Activated naive CD8-positive, alpha-beta T cell treated with anti-CD3 and anti-CD28 coated beads, Interleukin-2, amount 50 U/mL, for 24 hours (primary cell): ENCODE measurements at regions not wholly inside any gene's neighbourhood (a gene's known extent, or its start where the extent isn't known, plus 50 kb on each side); places are given as distances from the start of the nearest gene placed in this dataset.

Experiments
- ATAC-seq: fragments of 150-1000 bp; cut with Tn5 transposase; one replicate; pipeline ENCODE4 v1.10.0; 2021
- DNase-seq: peaks from one replicate; pipeline ENCODE4 v3.0.0; 2021
- H3K27ac Mint-ChIP-seq: one replicate; pipeline ENCODE4 v1.8.0; 2021; ENCODE audit warnings: mild to moderate bottlenecking, mixed read lengths
- H3K27me3 Mint-ChIP-seq: one replicate; pipeline ENCODE4 v1.8.0; 2021; ENCODE audit warnings: mixed read lengths
- H3K36me3 Mint-ChIP-seq: one replicate; pipeline ENCODE4 v1.8.0; 2021; ENCODE audit warnings: low read depth, mixed read lengths
- H3K4me1 Mint-ChIP-seq: one replicate; pipeline ENCODE4 v1.8.0; 2021; ENCODE audit warnings: mixed read lengths
- H3K4me3 Mint-ChIP-seq: one replicate; pipeline ENCODE4 v1.8.0; 2021; ENCODE audit warnings: mild to moderate bottlenecking, moderate library complexity, mixed read lengths
- H3K9me3 Mint-ChIP-seq: one replicate; pipeline ENCODE4 v1.8.0; 2021; ENCODE audit warnings: mixed read lengths

GRCh38 chr13:111857846-111858560, 208.9 kb upstream of the SOX1 start:
- Mint-ChIP-seq H3K9me3 (no peaks in the 10 kb centered on the region), H3K4me3 (no peak overlapping the region), H3K27me3 (peaks cover 3% of the 10 kb centered on the region), H3K36me3 (no peaks in the 10 kb centered on the region), H3K27ac (no peak overlapping the region), H3K4me1 (no peaks in the 10 kb centered on the region)
- DNase-seq, result no peak
- no peak for ATAC-seq

- Mint-ChIP-seq H3K9me3 (no peaks in the 10 kb centered on the region), H3K4me3 (no peak overlapping the region), H3K27ac (no peak overlapping the region), H3K36me3 (no peaks in the 10 kb centered on the region), H3K4me1 (no peaks in the 10 kb centered on the region), H3K27me3 (peaks cover 3% of the 10 kb centered on the region)
- no peak for DNase-seq
- ATAC-seq, result no peak
Measured at GRCh38 chr13:111858571-111858970, 208.4 kb upstream of the SOX1 start.

- Mint-ChIP-seq H3K9me3 (no peaks in the 10 kb centered on the region), H3K27me3 (peaks cover 3% of the 10 kb centered on the region), H3K4me3 (no peak overlapping the region), H3K4me1 (no peaks in the 10 kb centered on the region), H3K27ac (no peak overlapping the region), H3K36me3 (no peaks in the 10 kb centered on the region)
- ATAC-seq, result no peak
- no peak for DNase-seq
Measured at GRCh38 chr13:111859354-111860230, 207.4 kb upstream of the SOX1 start.

GRCh38 chr13:111860231-111860552, 206.8 kb upstream of the SOX1 start:
- ATAC-seq, result no peak

DNA sequence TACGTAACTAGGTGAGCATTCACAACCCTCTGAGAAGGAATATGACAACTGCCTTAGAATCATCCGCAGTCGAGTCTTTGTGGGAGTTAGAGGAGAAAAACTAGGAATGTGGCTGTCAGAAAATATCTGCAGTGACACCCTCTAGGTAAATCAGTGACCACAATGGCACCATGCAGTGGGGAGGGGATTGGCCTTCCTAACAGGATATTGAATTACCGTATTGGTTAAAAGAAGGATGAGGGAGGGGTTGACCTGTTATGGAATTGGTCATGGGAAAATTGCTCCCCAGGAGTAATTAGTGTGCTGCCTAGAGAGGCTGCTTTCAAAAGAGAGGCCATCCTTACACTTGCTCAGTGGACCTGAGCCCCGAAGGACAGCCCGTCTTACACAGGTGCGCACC, 205.6 kb upstream of the SOX1 start:
- no peaks in the 10 kb centered on the region for H3K4me1 Mint-ChIP-seq
- H3K4me3 Mint-ChIP-seq, result no peak overlapping the region
- DNase-seq, result no peak
- H3K27ac Mint-ChIP-seq, result no peak overlapping the region
- no peak for ATAC-seq
- peaks cover 3% of the 10 kb centered on the region for H3K27me3 Mint-ChIP-seq
- no peaks in the 10 kb centered on the region for H3K36me3 Mint-ChIP-seq
- H3K9me3 Mint-ChIP-seq, result no peaks in the 10 kb centered on the region

More at GRCh38 chr13:111860231-111860552, 206.8 kb upstream of the SOX1 start:
- Mint-ChIP-seq H3K36me3 (no peaks in the 10 kb centered on the region), H3K4me3 (no peak overlapping the region), H3K4me1 (no peaks in the 10 kb centered on the region), H3K9me3 (no peaks in the 10 kb centered on the region), H3K27me3 (peaks cover 3% of the 10 kb centered on the region), H3K27ac (no peak overlapping the region)
- DNase-seq, result no peak

GRCh38 chr13:111861766-111862366, 205.1 kb upstream of the SOX1 start:
- Mint-ChIP-seq H3K27ac (no peak overlapping the region), H3K4me3 (no peak overlapping the region), H3K27me3 (peaks cover 3% of the 10 kb centered on the region), H3K9me3 (no peaks in the 10 kb centered on the region), H3K4me1 (no peaks in the 10 kb centered on the region), H3K36me3 (no peaks in the 10 kb centered on the region)
- no peak for DNase-seq
- ATAC-seq, result no peak

DNA sequence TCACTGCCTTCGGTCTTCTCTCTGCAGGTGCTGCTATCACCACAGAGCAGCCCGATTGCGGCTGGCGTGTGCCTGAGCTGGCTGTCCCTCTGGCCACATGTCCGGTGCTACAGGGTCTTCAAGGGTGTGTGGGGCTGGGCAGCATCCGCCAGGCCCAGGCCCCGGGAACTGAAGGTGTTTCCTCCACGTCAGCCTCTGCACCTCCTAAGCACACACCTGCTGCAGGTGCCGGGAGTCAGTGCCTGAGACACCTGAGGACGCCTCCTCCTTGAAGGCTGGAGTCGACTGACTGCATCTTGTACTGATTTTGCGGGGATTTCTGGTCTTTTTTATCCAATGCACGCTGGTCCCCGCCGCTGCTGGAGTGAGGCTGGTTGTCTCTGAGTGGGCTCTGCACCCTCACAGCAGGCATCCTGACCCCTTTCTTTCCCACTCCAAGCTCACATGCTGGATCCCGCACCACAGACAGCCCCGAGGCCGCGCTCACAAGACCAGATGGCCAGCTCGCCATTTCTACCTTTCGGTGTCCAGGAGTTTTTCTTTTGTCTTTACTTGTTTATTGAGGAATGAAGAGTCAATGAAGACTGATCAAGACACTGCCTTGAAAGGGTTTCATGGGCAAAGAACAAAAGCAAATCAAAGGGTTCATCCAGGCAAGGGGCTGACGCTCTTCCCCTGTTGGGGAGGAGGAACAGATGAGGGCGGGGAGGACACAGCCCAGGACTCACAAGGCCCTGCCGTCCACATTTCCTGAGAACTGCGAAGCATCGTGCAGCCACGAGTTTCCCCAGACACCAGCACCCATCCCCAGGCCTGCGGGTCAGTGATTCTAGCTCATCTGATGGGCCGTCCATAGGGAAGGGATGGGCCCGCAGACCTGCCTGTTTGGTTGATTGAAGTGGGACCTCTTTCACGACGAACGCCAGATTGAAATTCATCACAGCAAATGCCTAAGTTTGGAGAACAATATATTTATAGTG, 203.8 kb upstream of the SOX1 start:
- no peaks in the 10 kb centered on the region for H3K4me1 Mint-ChIP-seq
- DNase-seq (no peak), ATAC-seq (no peak)
- H3K36me3 Mint-ChIP-seq, result no peaks in the 10 kb centered on the region
- H3K27me3 Mint-ChIP-seq, result peaks cover 3% of the 10 kb centered on the region
- no peak overlapping the region for H3K27ac Mint-ChIP-seq
- peaks cover 11% of the 10 kb centered on the region for H3K9me3 Mint-ChIP-seq
- H3K4me3 Mint-ChIP-seq, result no peak overlapping the region

DNA sequence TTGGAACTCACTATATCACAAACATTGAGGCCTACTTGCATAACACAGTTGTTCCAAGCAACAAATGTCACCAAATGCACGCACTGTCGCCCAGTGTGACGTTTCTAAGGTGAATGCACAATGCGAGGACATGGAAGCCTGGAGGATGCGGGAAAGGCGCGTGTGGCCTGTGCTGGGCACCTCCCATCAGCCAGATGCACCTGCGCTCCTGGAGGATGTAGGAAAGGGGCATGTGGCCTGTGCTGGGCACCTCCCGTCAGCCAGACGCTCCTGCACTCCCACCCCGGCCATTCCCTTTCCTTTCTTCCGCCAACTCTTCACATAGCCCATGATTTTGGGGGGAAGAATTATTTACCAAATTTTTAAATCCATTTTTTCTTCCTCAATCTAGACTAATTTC, 202.4 kb upstream of the SOX1 start:
- Mint-ChIP-seq H3K9me3 (peaks cover 20% of the 10 kb centered on the region), H3K36me3 (no peaks in the 10 kb centered on the region), H3K4me3 (no peak overlapping the region), H3K27me3 (peaks cover 3% of the 10 kb centered on the region), H3K4me1 (no peaks in the 10 kb centered on the region), H3K27ac (no peak overlapping the region)
- no peak for ATAC-seq
- no peak for DNase-seq

- no peak for ATAC-seq
- no peak overlapping the region for H3K4me3 Mint-ChIP-seq
- peaks cover 3% of the 10 kb centered on the region for H3K27me3 Mint-ChIP-seq
Measured at GRCh38 chr13:111865046-111865445, 201.9 kb upstream of the SOX1 start.

GRCh38 chr13:111865826-111866225, 201.1 kb upstream of the SOX1 start:
- peaks cover 20% of the 10 kb centered on the region for H3K9me3 Mint-ChIP-seq
- H3K4me3 Mint-ChIP-seq, result no peak overlapping the region
- H3K27ac Mint-ChIP-seq, result no peak overlapping the region
- H3K27me3 Mint-ChIP-seq, result peaks cover 3% of the 10 kb centered on the region
- H3K36me3 Mint-ChIP-seq, result no peaks in the 10 kb centered on the region
- DNase-seq (no peak), ATAC-seq (no peak)
- H3K4me1 Mint-ChIP-seq, result no peaks in the 10 kb centered on the region

More at GRCh38 chr13:111865046-111865445, 201.9 kb upstream of the SOX1 start:
- peaks cover 20% of the 10 kb centered on the region for H3K9me3 Mint-ChIP-seq
- no peaks in the 10 kb centered on the region for H3K36me3 Mint-ChIP-seq
- no peak for DNase-seq
- no peak overlapping the region for H3K27ac Mint-ChIP-seq
- H3K4me1 Mint-ChIP-seq, result no peaks in the 10 kb centered on the region

- DNase-seq, result no peak
- ATAC-seq, result no peak
- Mint-ChIP-seq H3K27ac (no peak overlapping the region), H3K9me3 (peaks cover 20% of the 10 kb centered on the region), H3K4me3 (no peak overlapping the region), H3K36me3 (no peaks in the 10 kb centered on the region), H3K4me1 (no peaks in the 10 kb centered on the region), H3K27me3 (peaks cover 2% of the 10 kb centered on the region)
Measured at GRCh38 chr13:111866731-111867245, 200.2 kb upstream of the SOX1 start.

DNA sequence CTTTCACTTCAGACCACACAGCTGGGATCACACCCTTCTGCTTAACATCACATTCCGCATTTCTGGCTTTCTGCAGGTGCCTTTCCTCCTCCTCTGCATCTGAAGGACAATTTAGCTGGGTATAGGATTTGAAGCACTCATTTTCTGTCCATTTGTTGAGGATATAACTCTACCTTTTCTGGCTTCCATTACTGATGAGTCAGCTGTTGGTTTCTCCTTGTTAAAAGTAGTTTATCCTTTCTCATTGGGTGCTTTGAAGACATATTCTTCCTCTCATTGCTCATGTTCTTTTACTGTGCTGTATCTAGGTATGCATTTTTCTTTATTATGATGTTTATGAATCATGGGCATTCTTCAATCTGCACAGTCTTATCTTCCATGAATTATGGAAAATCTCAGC, 199.3 kb upstream of the SOX1 start:
- no peak overlapping the region for H3K27ac Mint-ChIP-seq
- H3K27me3 Mint-ChIP-seq, result peaks cover 2% of the 10 kb centered on the region
- DNase-seq (no peak), ATAC-seq (no peak)
- H3K4me1 Mint-ChIP-seq, result no peaks in the 10 kb centered on the region
- no peaks in the 10 kb centered on the region for H3K36me3 Mint-ChIP-seq
- H3K4me3 Mint-ChIP-seq, result no peak overlapping the region
- H3K9me3 Mint-ChIP-seq, result peaks cover 20% of the 10 kb centered on the region

DNA sequence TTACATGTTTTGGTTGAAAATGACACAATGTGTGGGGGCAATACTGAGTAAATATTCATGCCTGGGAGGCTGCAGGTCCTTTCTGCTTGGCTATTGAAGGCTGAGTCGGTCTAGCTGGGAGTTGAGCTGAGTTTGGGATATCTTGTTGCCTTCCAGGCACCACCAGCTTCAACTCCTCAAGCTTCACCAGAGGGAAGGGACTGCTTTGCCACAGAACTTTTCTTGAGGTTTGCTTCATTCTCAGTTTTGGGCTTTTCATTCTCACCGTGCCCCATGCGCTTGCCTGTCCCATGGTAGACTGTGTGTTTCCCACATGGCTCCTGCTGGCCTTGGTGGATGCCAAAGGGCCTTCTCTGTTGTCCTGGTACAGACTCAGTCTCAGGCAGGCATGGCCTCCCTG, 198.2 kb upstream of the SOX1 start:
- Mint-ChIP-seq H3K27ac (no peak overlapping the region), H3K27me3 (peaks cover 2% of the 10 kb centered on the region), H3K9me3 (peaks cover 20% of the 10 kb centered on the region), H3K36me3 (no peaks in the 10 kb centered on the region), H3K4me3 (no peak overlapping the region), H3K4me1 (no peaks in the 10 kb centered on the region)
- no peak for DNase-seq
- no peak for ATAC-seq
